GM18507 (cell line): ENCODE measurements at regions not wholly inside any gene's neighbourhood (a gene's known extent, or its start where the extent isn't known, plus 50 kb on each side); places are given as distances from the start of the nearest gene placed in this dataset.
A peak's percentile ranks its signal among the peaks of the same experiment; 100 is the strongest.
"Not testable (repeated sequence)": the region's sequence is repeated elsewhere in the genome, so short reads cannot be mapped to it uniquely, and the experiment has no call there.

ENCODE experiments used
- DNase-seq: peaks from one replicate; pipeline ENCODE4 v3.0.0; 2011; ENCODE audit warnings: low read depth; ENCODE audit not compliant: insufficient read length; ENCODE audit errors: extremely low spot score
- FAIRE-seq: peaks from 2 replicates; lab custom pipeline; 2011; peaks lifted over from hg19 to GRCh38; lab: Jason Lieb, UNC

DNA sequence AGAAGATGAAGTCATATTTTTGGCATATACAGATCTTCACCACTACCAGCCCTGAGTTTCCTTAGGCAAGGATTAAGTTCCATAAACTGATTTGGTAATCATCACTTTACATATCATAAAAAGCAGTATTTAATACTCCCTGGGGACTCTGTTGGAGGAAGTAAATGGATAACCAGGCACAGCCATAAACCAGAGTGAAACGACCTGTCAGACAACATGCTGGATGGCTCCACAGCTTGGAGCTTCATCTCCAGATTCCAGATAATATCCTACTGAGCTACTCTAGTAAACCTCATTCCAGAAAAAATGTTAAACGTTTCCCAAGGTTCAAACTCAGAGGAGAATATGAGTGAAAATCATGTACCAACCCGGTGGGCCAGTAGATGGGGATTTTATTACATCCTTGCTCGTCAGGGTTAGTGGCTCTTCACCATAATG lies 109.2 kb downstream of the BASP1 start:
- DNase-seq, result no peak
- FAIRE-seq, result no peak

DNA sequence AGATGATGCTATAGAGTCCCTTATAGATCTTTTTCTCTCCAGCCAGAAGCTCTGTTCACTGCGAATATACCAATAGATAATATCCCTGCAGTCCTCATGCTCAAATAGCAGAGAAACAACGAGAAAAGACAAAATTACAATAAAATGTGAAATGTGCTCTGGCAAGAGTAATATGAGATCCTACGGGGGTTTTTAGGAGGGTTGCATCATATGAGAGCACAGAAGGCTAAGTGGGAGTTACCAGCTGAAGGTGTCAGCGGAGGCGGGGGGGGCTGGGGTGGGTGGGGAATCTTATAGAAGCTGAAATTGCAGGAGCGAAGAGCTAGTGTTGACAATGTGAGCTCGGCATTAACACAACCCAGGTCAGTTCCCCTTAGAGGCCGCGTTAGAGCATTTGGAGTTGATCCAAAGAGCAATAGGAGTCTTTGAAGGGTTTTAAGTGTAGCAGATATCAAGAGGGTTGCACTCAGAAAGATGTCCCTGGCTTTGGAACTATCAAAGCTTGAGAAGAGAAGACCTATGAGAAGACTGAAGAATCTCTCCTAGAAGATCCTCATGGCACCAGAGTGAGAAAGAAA lies 109.7 kb downstream of the BASP1 start:
- FAIRE-seq (no peak), DNase-seq (no peak)

GRCh38 chr5:17329571-17329970 lies 112.1 kb downstream of the BASP1 start:
- FAIRE-seq (no peak), DNase-seq (no peak)

DNA sequence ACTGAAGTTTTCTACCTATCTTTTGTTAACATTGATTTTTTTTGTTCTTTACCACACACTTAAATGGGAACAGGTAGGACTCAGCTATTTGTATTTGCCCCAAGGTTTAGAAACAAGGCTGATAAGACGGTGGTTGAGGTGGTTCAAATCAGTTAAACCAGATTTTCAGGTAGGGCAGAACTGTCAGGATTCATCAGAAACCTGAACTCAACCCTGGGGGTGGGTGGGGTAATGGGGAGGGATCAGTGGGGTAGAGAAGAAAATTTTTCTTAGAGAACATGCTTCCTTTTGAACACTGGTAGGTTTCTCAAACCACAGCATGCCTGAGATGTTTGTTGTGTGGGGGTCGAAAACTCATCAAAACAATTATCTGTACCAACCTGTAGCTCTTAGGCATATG lies 113.0 kb downstream of the BASP1 start:
- DNase-seq (no peak), FAIRE-seq (no peak)

- FAIRE-seq (no peak), DNase-seq (no peak)
Observed at GRCh38 chr5:17331651-17332050, 114.2 kb downstream of the BASP1 start.

DNA sequence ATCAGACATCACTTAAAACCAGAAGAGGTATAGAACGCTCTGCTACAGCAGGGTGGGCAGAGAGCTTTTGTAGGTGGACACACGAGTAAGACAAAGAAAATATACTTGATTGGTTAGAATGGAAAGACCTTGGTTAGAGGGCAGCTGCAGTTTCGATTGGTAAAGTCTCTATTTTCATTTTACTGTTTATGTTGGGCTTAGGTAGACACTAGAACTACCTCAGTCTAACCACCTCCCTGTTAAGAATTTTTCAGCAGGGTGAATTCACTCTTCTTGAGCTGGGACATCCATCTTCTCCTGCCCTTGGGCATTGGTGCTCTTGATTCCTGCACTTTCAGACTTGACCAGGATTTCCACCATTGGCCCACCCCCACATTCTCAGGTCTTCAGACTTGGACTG lies 116.3 kb downstream of the BASP1 start:
- FAIRE-seq (no peak), DNase-seq (no peak)

- FAIRE-seq (no peak), DNase-seq (no peak)
Observed at GRCh38 chr5:17336054-17336453, 118.6 kb downstream of the BASP1 start.

DNA sequence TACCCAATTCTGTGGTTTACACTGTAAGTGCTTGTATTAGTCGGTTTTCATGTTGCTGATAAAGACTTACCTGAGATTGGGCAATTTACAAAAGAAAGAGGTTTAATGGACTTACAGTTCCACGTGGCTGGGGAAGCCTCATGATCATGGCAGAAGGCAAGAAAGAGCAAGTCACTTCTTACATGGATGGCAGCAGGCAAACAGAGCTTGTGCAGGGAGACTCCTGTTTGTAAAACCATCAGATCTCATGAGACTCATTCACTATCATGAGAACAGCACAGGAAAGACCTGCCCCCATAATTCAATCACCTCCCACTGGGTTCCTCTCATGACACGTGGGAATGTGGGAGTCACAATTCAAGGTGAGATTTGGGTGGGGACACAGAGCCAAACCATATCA lies 119.3 kb downstream of the BASP1 start:
- not testable (repeated sequence) for FAIRE-seq

DNA sequence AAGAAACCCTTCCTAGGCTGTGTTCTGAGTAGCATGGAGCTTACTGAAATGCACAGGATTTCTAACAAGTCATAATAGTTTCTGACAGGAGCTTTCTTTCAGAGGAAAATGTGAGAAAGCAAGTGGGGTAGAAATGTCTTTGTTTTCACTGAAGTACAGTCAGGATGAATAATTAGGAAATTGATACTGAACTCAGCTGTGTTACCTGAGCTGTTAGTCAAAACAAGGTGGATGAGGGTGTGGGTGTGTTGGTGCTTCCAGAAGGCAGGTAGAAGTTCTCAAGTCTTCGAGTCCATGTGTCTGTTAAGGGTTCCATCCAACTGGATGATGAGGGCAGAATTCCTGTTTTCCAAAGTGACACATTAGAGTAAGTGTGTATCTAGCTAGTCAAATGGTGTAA lies 122.4 kb downstream of the BASP1 start:
- no peak for DNase-seq
- FAIRE-seq, result no peak

More for the DNA sequence above, 119.3 kb downstream of the BASP1 start:
- DNase-seq, result not testable (repeated sequence)

DNA sequence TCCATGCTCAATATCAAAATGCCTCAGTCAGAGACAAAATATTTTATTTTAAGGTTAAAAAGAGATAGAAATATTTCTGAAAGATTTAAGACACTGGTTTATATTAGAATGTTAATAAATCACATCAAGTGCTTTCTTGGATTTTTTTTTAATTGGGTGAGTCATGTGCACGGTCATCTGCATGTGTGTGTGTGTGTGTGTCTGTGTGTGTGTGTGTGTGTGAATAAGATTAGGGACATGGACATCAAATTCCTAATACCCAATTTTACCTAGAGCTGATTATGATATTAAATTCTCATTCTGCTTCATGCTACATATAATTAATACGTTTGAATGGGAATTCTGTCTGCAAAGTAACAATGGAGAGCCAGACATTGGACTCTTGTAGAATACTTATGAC lies 122.9 kb downstream of the BASP1 start:
- no peak for FAIRE-seq

DNA sequence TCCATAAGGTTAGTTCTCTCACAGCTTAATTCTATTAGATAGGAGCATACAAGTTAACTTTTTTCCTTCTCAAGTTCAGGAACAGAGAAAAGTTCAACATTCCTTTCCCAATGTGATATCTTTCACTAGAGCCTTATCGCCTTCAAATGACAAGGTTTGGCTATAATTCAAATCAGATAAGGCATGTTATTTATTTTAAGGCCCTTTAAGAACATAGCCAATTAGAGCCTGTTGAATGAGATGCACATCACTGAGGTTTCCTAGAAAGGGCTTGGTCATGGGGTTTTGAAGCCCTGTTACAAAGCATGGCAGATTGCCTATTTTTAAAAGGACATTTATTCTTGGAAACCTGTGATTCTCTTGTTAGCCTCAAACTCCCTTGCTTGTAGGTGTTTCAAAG lies 123.4 kb downstream of the BASP1 start:
- FAIRE-seq (no peak), DNase-seq (no peak)

More for the DNA sequence above, 122.9 kb downstream of the BASP1 start:
- no peak for DNase-seq

- no peak for FAIRE-seq
- peak; percentile 18 for DNase-seq
Observed at GRCh38 chr5:17343675-17344074, 126.2 kb downstream of the BASP1 start.

DNA sequence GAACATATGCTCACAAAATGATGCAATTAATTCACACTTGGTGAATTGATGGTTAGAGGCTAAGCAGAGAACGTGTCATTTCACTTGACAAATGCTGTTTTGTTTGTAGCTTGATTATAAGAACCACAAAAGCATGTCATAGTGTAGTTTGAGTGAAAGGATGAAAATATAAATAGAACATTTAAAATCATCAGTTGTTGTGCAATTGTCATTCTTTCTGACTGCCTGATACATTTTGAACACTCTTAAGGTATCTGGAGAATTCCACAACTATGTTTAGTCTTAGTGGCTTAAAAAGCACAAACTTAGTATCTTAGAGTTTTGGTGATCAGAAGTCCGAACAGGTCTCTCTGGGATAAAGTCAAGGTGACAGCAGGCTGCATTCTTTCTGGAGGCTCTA lies 129.4 kb downstream of the BASP1 start:
- DNase-seq (no peak), FAIRE-seq (no peak)

- FAIRE-seq (no peak), DNase-seq (no peak)
Observed at GRCh38 chr5:17352223-17352622, 134.8 kb downstream of the BASP1 start.

DNA sequence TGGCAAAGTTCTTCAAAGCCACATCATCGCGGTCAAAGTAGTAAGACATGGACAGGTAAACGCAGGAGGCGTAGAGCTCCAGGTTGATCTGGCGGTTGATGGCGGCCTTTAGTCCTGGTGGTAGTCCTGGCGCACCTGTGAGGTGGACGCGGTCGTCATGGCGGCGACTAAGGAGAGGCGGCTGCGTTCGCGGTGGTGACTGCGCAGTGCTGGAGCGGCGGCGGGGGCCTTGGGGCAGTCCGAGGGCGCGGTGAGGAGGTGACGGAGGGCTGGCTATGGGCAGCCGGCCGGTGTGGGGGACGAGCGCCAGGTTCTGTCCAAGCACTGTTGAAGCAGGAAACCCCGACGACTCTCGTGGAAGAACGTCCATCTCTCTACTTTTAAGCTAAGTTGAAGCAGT lies 136.8 kb downstream of the BASP1 start:
- DNase-seq (no peak), FAIRE-seq (no peak)

GRCh38 chr5:17355586-17356346 lies 138.3 kb downstream of the BASP1 start:
- FAIRE-seq (no peak), DNase-seq (no peak)

DNA sequence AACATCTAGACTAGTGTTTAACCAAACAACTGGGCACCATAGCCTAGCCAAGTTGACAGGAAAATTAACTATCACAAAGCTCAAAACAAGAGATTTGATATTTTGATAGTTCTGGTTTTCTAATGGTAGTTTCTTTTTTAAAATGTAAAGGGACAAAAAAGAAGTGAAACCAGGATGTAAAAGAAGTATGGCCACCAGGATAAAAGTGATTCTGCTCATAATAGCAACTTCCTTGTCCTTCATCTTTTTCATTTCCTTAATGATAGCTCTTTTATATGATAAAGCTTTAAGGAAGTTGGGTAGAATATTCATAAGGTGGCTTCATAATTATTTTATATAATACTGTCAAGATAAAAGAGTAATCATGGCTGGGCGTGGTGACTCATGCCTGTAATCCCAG lies 139.1 kb downstream of the BASP1 start:
- no peak for DNase-seq
- no peak for FAIRE-seq

GRCh38 chr5:17357504-17357903 lies 140.1 kb downstream of the BASP1 start:
- FAIRE-seq (no peak), DNase-seq (no peak)

DNA sequence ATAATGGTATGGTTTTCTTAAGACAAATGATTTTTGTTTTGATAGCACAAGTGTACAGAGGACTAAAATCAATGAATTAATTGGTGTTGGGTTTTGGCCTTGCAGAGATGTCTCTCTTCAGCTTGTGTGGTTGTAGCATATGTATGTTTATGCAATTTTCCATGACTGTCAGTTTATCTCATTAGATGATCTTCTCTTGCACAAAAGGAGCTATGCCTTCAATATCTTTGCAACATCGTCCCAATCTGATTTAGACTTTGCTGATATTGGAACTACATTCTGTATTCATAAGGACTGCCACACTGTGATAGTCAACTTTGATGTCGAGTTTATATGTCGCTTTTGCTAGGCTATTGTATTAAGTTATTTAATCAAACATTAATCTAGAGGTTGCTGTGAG lies 140.0 kb upstream of the TAF11L2 start:
- FAIRE-seq (no peak), DNase-seq (no peak)

DNA sequence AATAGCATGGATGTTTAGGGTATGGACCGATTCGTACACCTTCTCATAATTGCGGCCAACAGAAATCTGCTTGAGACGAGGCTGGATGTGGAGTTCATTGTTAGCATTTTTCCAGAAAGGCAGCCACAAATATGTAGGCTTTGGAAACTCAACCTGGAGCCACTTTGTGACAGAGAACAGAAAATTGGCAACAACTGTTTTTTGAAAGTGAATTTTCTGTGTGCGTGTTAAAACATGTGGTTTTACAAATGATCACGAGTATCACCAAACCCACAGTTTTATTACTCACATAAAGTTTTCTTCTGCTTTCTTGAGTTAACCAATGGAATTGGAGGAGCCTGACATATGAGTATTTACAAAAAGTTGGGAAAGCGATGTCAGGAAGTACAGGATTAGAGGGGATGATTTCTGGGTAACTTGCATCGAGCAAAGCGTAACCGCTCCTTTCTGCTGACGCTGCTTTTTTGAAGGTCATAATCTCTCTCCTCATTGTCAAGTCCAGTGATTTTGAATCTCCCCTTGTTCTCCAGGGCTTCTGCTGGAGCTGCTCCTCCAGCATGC lies 138.5 kb upstream of the TAF11L2 start:
- DNase-seq, result no peak
- no peak for FAIRE-seq

- FAIRE-seq, result no peak
- no peak for DNase-seq
Observed at GRCh38 chr5:17360879-17361278, 137.2 kb upstream of the TAF11L2 start.
